A549 (cell line): ENCODE measurements at regions not wholly inside any gene's neighbourhood (a gene's known extent, or its start where the extent isn't known, plus 50 kb on each side); places are given as distances from the start of the nearest gene placed in this dataset.

Source experiments
- BHLHE40 ChIP-seq: IDR thresholded peaks from 2 replicates; pipeline ENCODE4 v1.6.1; 2012; ENCODE audit warnings: low read depth, low read length, inconsistent platforms
- CEBPB ChIP-seq, 2 experiments: fragments of >200 bp in 1 of 2; sonication (Bioruptor Twin) in 1 of 2; formaldehyde crosslinking in 1 of 2; IDR thresholded peaks; 2 replicates each; pipeline ENCODE4 v1.6.1; 2012 to 2016
- CTCF ChIP-seq: fragments of >200 bp; sonication (Bioruptor Twin); formaldehyde crosslinking; IDR thresholded peaks from 3 replicates; pipeline ENCODE4 v1.5.1; 2016
- EP300 ChIP-seq, 2 experiments: fragments of >200 bp; sonication (Bioruptor Twin); formaldehyde crosslinking; IDR thresholded peaks; 2 replicates in 1 of 2; 3 replicates in 1 of 2; pipeline ENCODE4 v1.6.1; 2016 to 2017
- NPAS2 ChIP-seq: fragments of 250-450 bp; sonication (Bioruptor Pico); IDR thresholded peaks from 2 replicates; pipeline ENCODE4 v1.8.0; 2022; ENCODE audit warnings: mild to moderate bottlenecking, moderate library complexity, borderline replicate concordance
- POLR2A ChIP-seq: IDR thresholded peaks from 2 replicates; pipeline ENCODE4 v1.6.1; 2012; ENCODE audit warnings: mild to moderate bottlenecking, low read length
- POLR2AphosphoS2 ChIP-seq: conservative IDR thresholded peaks from 2 replicates; pipeline ENCODE4 v1.6.1; 2012; ENCODE audit warnings: low read length, improper control_type of control experiment, inconsistent platforms
- ZSCAN20 ChIP-seq: fragments of 250-450 bp; sonication (Bioruptor Pico); IDR thresholded peaks from 2 replicates; pipeline ENCODE4 v1.8.0; 2022; ENCODE audit warnings: mild to moderate bottlenecking, moderate library complexity

- TF ChIP-seq ZSCAN20 (CRISPR knock-in tag) (no peak), CTCF (no peak), NPAS2 (no peak), EP300 (IDR thresholded peaks at IDR 0.05) (no peak), BHLHE40 (no peak), POLR2AphosphoS2 (no peak), CEBPB (IDR thresholded peaks at IDR 0.05) (no peak), POLR2A (no peak)
Measured at GRCh38 chrX:39750256-39750790, 347.4 kb downstream of the BCOR start.
